Epithelial cell of prostate (primary cell): ENCODE measurements at regions not wholly inside any gene's neighbourhood (a gene's known extent, or its start where the extent isn't known, plus 50 kb on each side); places are given as distances from the start of the nearest gene placed in this dataset.
"Not testable (repeated sequence)": the region's sequence is repeated elsewhere in the genome, so short reads cannot be mapped to it uniquely, and the experiment has no call there.

ENCODE experiments used
- DNase-seq: peaks from one replicate; pipeline ENCODE4 v3.0.0-alpha.2; 2011; ENCODE audit warnings: low read depth, low spot score
- H3K27ac ChIP-seq: fragments of 450-650 bp; 2 replicates; pipeline ENCODE4 v1.5.1; 2017; ENCODE audit warnings: mild to moderate bottlenecking

GRCh38 chr2:43152186-43152585, 74.2 kb downstream of the ZFP36L2 start:
- H3K27ac ChIP-seq: no peak overlapping the region
- no peak for DNase-seq

- DNase-seq: no peak
Observed at GRCh38 chr2:43149482-43150107, 76.8 kb downstream of the ZFP36L2 start.

GRCh38 chr2:43146083-43146482, 80.3 kb downstream of the ZFP36L2 start:
- no peak for DNase-seq
- H3K27ac ChIP-seq: no peak overlapping the region

More at GRCh38 chr2:43149482-43150107, 76.8 kb downstream of the ZFP36L2 start:
- no peak overlapping the region for H3K27ac ChIP-seq

- DNase-seq: no peak
- H3K27ac ChIP-seq: no peak overlapping the region
Observed at GRCh38 chr2:43144263-43144662, 82.1 kb downstream of the ZFP36L2 start.

- no peak overlapping the region for H3K27ac ChIP-seq
- no peak for DNase-seq
Observed at GRCh38 chr2:43143756-43144155, 82.7 kb downstream of the ZFP36L2 start.

GRCh38 chr2:43142921-43143438, 83.4 kb downstream of the ZFP36L2 start:
- DNase-seq: no peak
- no peak overlapping the region for H3K27ac ChIP-seq

- not testable (repeated sequence) for H3K27ac ChIP-seq, DNase-seq
Observed at GRCh38 chr2:43141636-43142151, 84.7 kb downstream of the ZFP36L2 start.

GRCh38 chr2:43139996-43140621, 86.3 kb downstream of the ZFP36L2 start:
- no peak overlapping the region for H3K27ac ChIP-seq
- no peak for DNase-seq

GRCh38 chr2:43139501-43139900, 86.9 kb downstream of the ZFP36L2 start:
- no peak for DNase-seq
- H3K27ac ChIP-seq: no peak overlapping the region

- H3K27ac ChIP-seq: no peak overlapping the region
- no peak for DNase-seq
Observed at GRCh38 chr2:43138441-43138840, 88.0 kb downstream of the ZFP36L2 start.

- DNase-seq: no peak
- no peak overlapping the region for H3K27ac ChIP-seq
Observed at GRCh38 chr2:43136876-43137275, 89.5 kb downstream of the ZFP36L2 start.

GRCh38 chr2:43136011-43136799, 90.2 kb downstream of the ZFP36L2 start:
- DNase-seq: no peak

GRCh38 chr2:43135583-43135982, 90.8 kb downstream of the ZFP36L2 start:
- no peak for DNase-seq
- H3K27ac ChIP-seq: no peak overlapping the region

More at GRCh38 chr2:43136011-43136799, 90.2 kb downstream of the ZFP36L2 start:
- no peak overlapping the region for H3K27ac ChIP-seq

- H3K27ac ChIP-seq: no peak overlapping the region
- no peak for DNase-seq
Observed at GRCh38 chr2:43134571-43134889, 91.9 kb downstream of the ZFP36L2 start.

GRCh38 chr2:43133708-43134570, 92.5 kb downstream of the ZFP36L2 start:
- no peak overlapping the region for H3K27ac ChIP-seq
- DNase-seq: no peak

- H3K27ac ChIP-seq: no peak overlapping the region
- DNase-seq: no peak
Observed at GRCh38 chr2:43133336-43133707, 93.1 kb downstream of the ZFP36L2 start.

- H3K27ac ChIP-seq: no peak overlapping the region
- DNase-seq: no peak
Observed at GRCh38 chr2:43132683-43133301, 93.6 kb downstream of the ZFP36L2 start.

GRCh38 chr2:43131890-43132682, 94.3 kb downstream of the ZFP36L2 start:
- DNase-seq: no peak
- H3K27ac ChIP-seq: peak overlapping the region; percentile 80
